ENCODE measurements at regions not wholly inside any gene's neighbourhood (a gene's known extent, or its start where the extent isn't known, plus 50 kb on each side); places are given as distances from the start of the nearest gene placed in this dataset.
"Not testable (repeated sequence)": the region's sequence is repeated elsewhere in the genome, so short reads cannot be mapped to it uniquely, and the experiment has no call there.

- Mint-ChIP-seq H3K27me3 (ENCODE audit: unreplicated experiment) (no peaks in the 10 kb centered on the region), H3K9me3 (ENCODE audit: unreplicated experiment) (no peaks in the 10 kb centered on the region), H3K36me3 (ENCODE audit: unreplicated experiment) (no peaks in the 10 kb centered on the region), H3K4me3 (ENCODE audit: unreplicated experiment) (no peak overlapping the region), H3K4me1 (ENCODE audit: unreplicated experiment) (peaks cover 3% of the 10 kb centered on the region), H3K27ac (ENCODE audit: unreplicated experiment) (no peak overlapping the region)
- TF ChIP-seq CTCF (IDR thresholded peaks at IDR 0.05) = no peak
- DNase-seq (ENCODE audit: extremely low spot score, unreplicated experiment) = no peak
Measured at GRCh38 chr2:190759749-190760213, 110.9 kb downstream of the NAB1 start.

- not testable (repeated sequence) for H3K4me1 Mint-ChIP-seq (ENCODE audit: unreplicated experiment); H3K27me3 Mint-ChIP-seq (ENCODE audit: unreplicated experiment); H3K36me3 Mint-ChIP-seq (ENCODE audit: unreplicated experiment); DNase-seq (ENCODE audit: extremely low spot score, unreplicated experiment); H3K4me3 Mint-ChIP-seq (ENCODE audit: unreplicated experiment); H3K9me3 Mint-ChIP-seq (ENCODE audit: unreplicated experiment); H3K27ac Mint-ChIP-seq (ENCODE audit: unreplicated experiment)
Measured at GRCh38 chr2:190760353-190761150, 111.7 kb downstream of the NAB1 start.

GRCh38 chr2:190761216-190761615 lies 112.3 kb downstream of the NAB1 start:
- H3K4me3 Mint-ChIP-seq (ENCODE audit: unreplicated experiment); H3K4me1 Mint-ChIP-seq (ENCODE audit: unreplicated experiment); DNase-seq (ENCODE audit: extremely low spot score, unreplicated experiment); H3K27me3 Mint-ChIP-seq (ENCODE audit: unreplicated experiment); H3K9me3 Mint-ChIP-seq (ENCODE audit: unreplicated experiment); H3K27ac Mint-ChIP-seq (ENCODE audit: unreplicated experiment); H3K36me3 Mint-ChIP-seq (ENCODE audit: unreplicated experiment): not testable (repeated sequence)

GRCh38 chr2:190762566-190762965 lies 113.7 kb downstream of the NAB1 start:
- Mint-ChIP-seq H3K4me3 (ENCODE audit: unreplicated experiment) (no peak overlapping the region), H3K36me3 (ENCODE audit: unreplicated experiment) (no peaks in the 10 kb centered on the region), H3K4me1 (ENCODE audit: unreplicated experiment) (peaks cover 3% of the 10 kb centered on the region), H3K9me3 (ENCODE audit: unreplicated experiment) (no peaks in the 10 kb centered on the region), H3K27ac (ENCODE audit: unreplicated experiment) (no peak overlapping the region), H3K27me3 (ENCODE audit: unreplicated experiment) (no peaks in the 10 kb centered on the region)
- no peak for TF ChIP-seq CTCF (IDR thresholded peaks at IDR 0.05)
- DNase-seq (ENCODE audit: extremely low spot score, unreplicated experiment) = no peak

- H3K9me3 Mint-ChIP-seq (ENCODE audit: unreplicated experiment) = no peaks in the 10 kb centered on the region
- no peak overlapping the region for H3K27ac Mint-ChIP-seq (ENCODE audit: unreplicated experiment)
- no peak for DNase-seq (ENCODE audit: extremely low spot score, unreplicated experiment)
- no peak overlapping the region for H3K4me3 Mint-ChIP-seq (ENCODE audit: unreplicated experiment)
- TF ChIP-seq CTCF (IDR thresholded peaks at IDR 0.05) = no peak
- H3K27me3 Mint-ChIP-seq (ENCODE audit: unreplicated experiment) = no peaks in the 10 kb centered on the region
- H3K4me1 Mint-ChIP-seq (ENCODE audit: unreplicated experiment) = peaks cover 3% of the 10 kb centered on the region
- H3K36me3 Mint-ChIP-seq (ENCODE audit: unreplicated experiment) = no peaks in the 10 kb centered on the region
Measured at GRCh38 chr2:190763100-190763499, 114.2 kb downstream of the NAB1 start.

GRCh38 chr2:190763901-190764514 lies 115.1 kb downstream of the NAB1 start:
- Mint-ChIP-seq H3K4me1 (ENCODE audit: unreplicated experiment) (peaks cover 3% of the 10 kb centered on the region), H3K9me3 (ENCODE audit: unreplicated experiment) (no peaks in the 10 kb centered on the region), H3K36me3 (ENCODE audit: unreplicated experiment) (no peaks in the 10 kb centered on the region), H3K4me3 (ENCODE audit: unreplicated experiment) (no peak overlapping the region), H3K27me3 (ENCODE audit: unreplicated experiment) (no peaks in the 10 kb centered on the region), H3K27ac (ENCODE audit: unreplicated experiment) (no peak overlapping the region)
- DNase-seq (ENCODE audit: extremely low spot score, unreplicated experiment) = no peak
- no peak for TF ChIP-seq CTCF (IDR thresholded peaks at IDR 0.05)

Data from osteocyte (in vitro differentiated cells).